Heart right ventricle (tissue), 16 donors: ENCODE measurements at regions not wholly inside any gene's neighbourhood (a gene's known extent, or its start where the extent isn't known, plus 50 kb on each side); places are given as distances from the start of the nearest gene placed in this dataset.

ENCODE experiments used
- ATAC-seq, 8 donors: fragments of 200-7000 bp; cut with Tn5 transposase; one replicate each; pipeline ENCODE4 v1.9.1; 2020; ENCODE audit warnings: mild to moderate bottlenecking in 8 of 8, moderate library complexity in 8 of 8, moderate number of reproducible peaks in 1 of 8
- DNase-seq, 2 donors: peaks; one replicate each; pipeline ENCODE4 v3.0.0-alpha.2; 2020
- H3K27ac ChIP-seq, 10 donors: fragments of 200-600 bp; sonication (generic) in 2 of 10; one replicate each; pipeline versions ENCODE4 v1.5.0 to v1.8.0; 2020 to 2022; ENCODE audit warnings: mild to moderate bottlenecking in 3 of 10
- H3K27me3 ChIP-seq, 7 donors: fragments of 200-600 bp; one replicate each; pipeline ENCODE4 v1.8.0; 2021 to 2022; ENCODE audit warnings: mild to moderate bottlenecking in 2 of 7
- H3K36me3 ChIP-seq, 9 donors: fragments of 200-600 bp; sonication (generic) in 1 of 9; one replicate each; pipeline versions ENCODE4 v1.5.0 to v1.8.0; 2020 to 2022; ENCODE audit warnings: mild to moderate bottlenecking in 2 of 9
- H3K4me1 ChIP-seq, 9 donors: fragments of 200-600 bp; sonication (generic) in 1 of 9; one replicate each; pipeline versions ENCODE4 v1.5.0 to v1.8.0; 2020 to 2022; ENCODE audit warnings: mild to moderate bottlenecking in 4 of 9
- H3K4me3 ChIP-seq, 10 donors: fragments of 200-600 bp; sonication (generic) in 2 of 10; one replicate each; pipeline versions ENCODE4 v1.5.0 to v1.8.0; 2020 to 2022; ENCODE audit warnings: mild to moderate bottlenecking in 7 of 10, moderate library complexity in 2 of 10
- H3K9me3 ChIP-seq, 11 donors: fragments of 200-600 bp in 10 of 11; sonication (generic) in 2 of 11; one replicate each; pipeline versions ENCODE4 v1.5.0 to v1.8.0; 2013 to 2022; ENCODE audit warnings: mild to moderate bottlenecking in 2 of 11, control low read depth in 1 of 11, moderate library complexity in 1 of 11
- WGBS, 2 donors: extraction: QIAGEN DNeasy Blood & Tissue Kit; methylation state at CpG; one replicate each; pipeline ENCODE4 v1.1.7; 2013; ENCODE audit warnings: inconsistent platforms in 1 of 2; 5-methylcytosine and 5-hydroxymethylcytosine counted together
- intact Hi-C, 10 donors: fragments of 100-400 bp; cut with DNase I; formaldehyde crosslinking; loops; one replicate each; pipeline versions ENCODE4 v1.11.1 to v1.14.2; 2022
- TF ChIP-seq, protein P1 (sequence below), 9 donors: fragments of 200-600 bp; sonication (generic) in 2 of 9; IDR thresholded peaks; one replicate each; pipeline versions ENCODE4 v1.5.0 to v1.8.0; 2021 to 2022; ENCODE audit warnings: antibody characterized with exemption in 9 of 9, mild to moderate bottlenecking in 5 of 9, moderate library complexity in 1 of 9
- donor health status: Arrhythmogenic right ventricular cardiomyopathy.
- donor health status: ischemic (EF 13 %, LVEDD 7.1; RV severe dilation, severe dysfunction).
- donor health status: healthy with polysubstance abuse.
- donor health status: DM: no; HTN: yes; CAD: no.
- donor health status: DM: no; HTN: no; CAD: no.
- donor health status: ischemic (EF 25% LVEDD 6.9; RV normal size, moderate dysfunction).
- donor health status: ischemic (EF 25% LVEDD 5.7; RV mildly dilated, moderate dysfunction).
- donor health status: healthy.
- donor health status: DM: yes; HTN: yes; CAD: no.
- donor health status: Ischemic cardiomyopathy.
- donor health status: ischemic (EF 35%, LVEDD 5.7; RV mildly dilated, moderate dysfunction).
- donor health status: nonischemic (EF 11% LVEDD 7.7; RV severe dilation, severe dysfunction).
- donor health status: DM: yes; HTN: yes; CAD: no.
- donor health status: PGD.
- donor health status: ischemic (EF 29% LVEDD 5.4; RV normal size, mild dysfunction).
- donor health status: nonischemic (EF 23%, LVEDD 6.1; RV moderate dilation, normal function).

DNA sequence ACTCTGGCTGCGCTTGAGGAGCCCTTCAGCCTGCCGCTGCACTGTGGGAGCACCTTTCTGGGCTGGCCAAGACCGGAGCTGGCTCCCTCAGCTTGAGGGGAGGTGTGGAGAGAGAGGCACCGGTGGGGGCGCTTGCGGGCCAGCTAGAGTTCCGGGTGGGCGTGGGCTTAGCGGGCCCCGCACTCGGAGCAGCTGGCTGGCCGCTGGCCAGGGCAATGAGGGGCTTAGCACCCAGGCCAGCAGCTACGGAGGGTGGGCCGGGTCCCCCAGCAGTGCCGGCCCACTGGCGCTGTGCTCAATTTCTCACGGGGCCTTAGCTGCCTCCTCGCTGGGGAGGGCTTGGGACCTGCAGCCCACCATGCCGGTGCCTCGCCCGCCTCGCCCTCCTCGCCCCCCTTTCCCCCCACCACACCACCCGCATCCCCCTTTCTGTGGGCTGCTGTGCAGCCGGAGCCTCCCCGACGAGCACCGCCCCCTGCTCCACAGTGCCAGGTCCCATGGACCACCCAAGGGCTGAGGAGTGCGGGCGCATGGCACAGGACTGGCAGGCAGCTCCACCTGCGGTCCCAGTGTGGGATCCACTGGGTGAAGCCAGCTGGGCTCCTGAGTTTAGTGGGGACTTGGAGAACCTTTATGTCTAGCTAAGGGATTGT lies 954.5 kb downstream of the DTWD2 start:
- Histone ChIP-seq H3K4me3 (no peak overlapping the region), H3K27ac (no peak overlapping the region), H3K4me1 (no peaks in the 10 kb centered on the region), H3K27me3 (no peaks in the 10 kb centered on the region), H3K36me3 (no peaks in the 10 kb centered on the region), H3K9me3 (peaks cover 0 to 13% (median 0%) of the 10 kb centered on the region in 11 donors)
- WGBS, 2 donors: 95% methylated on average over 31 of the region's 31 CpGs
- DNase-seq: peak in 1 of 2 donors; percentile 9
- ATAC-seq: no peak
- TF ChIP-seq, protein P1, sequence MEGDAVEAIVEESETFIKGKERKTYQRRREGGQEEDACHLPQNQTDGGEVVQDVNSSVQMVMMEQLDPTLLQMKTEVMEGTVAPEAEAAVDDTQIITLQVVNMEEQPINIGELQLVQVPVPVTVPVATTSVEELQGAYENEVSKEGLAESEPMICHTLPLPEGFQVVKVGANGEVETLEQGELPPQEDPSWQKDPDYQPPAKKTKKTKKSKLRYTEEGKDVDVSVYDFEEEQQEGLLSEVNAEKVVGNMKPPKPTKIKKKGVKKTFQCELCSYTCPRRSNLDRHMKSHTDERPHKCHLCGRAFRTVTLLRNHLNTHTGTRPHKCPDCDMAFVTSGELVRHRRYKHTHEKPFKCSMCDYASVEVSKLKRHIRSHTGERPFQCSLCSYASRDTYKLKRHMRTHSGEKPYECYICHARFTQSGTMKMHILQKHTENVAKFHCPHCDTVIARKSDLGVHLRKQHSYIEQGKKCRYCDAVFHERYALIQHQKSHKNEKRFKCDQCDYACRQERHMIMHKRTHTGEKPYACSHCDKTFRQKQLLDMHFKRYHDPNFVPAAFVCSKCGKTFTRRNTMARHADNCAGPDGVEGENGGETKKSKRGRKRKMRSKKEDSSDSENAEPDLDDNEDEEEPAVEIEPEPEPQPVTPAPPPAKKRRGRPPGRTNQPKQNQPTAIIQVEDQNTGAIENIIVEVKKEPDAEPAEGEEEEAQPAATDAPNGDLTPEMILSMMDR (IDR thresholded peaks at IDR 0.05): no peak
- intact Hi-C loops: no loop called here

DNA sequence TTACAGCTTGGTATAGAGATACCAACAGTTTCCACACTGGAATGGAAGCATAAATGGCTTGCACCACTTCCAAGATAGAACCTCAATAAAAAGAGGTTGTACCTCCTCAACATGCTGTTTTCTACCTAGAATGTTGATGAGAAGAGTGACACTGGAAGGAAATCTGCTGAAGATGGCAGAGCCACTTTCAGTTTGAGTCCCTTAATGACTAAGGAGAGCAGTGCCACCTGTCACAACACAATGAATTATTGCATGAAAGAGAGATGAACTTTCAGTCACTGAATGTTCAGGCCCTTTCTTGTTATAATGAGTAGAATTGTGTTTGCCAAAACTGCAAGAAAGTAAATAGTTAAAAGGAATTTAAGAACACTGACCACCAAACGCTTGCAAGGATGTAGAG lies 958.5 kb downstream of the DTWD2 start:
- Histone ChIP-seq H3K36me3 (no peaks in the 10 kb centered on the region), H3K9me3 (peaks cover 0 to 13% (median 0%) of the 10 kb centered on the region in 11 donors), H3K4me1 (no peaks in the 10 kb centered on the region), H3K4me3 (no peak overlapping the region), H3K27ac (no peak overlapping the region), H3K27me3 (no peaks in the 10 kb centered on the region)
- intact Hi-C loops: no loop called here
- WGBS, 2 donors: 69 to 72% methylated on average over 1 of the region's 1 CpG
- TF ChIP-seq, protein P1 (IDR thresholded peaks at IDR 0.05): no peak
- no peak for DNase-seq
- ATAC-seq: no peak

DNA sequence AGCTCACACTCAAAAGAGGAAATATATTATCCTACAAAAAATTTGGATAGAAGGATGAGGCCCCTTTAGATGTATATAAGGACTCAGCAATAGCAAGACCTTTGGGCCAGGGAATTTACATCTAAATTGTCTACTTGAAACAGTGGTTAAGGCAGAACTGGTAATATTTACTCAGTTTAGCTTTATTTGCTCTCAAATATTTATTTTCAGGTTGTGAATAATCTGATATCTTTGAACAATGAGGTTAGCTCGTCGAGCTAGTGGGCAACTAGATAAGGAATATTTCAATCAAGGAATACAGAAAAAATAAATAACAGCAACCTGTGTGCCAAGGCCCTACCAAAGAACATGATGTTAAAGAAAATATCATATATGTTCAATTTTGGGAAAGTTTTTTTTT lies 966.3 kb downstream of the DTWD2 start:
- H3K36me3 ChIP-seq: no peaks in the 10 kb centered on the region
- TF ChIP-seq, protein P1 (IDR thresholded peaks at IDR 0.05): no peak

DNA sequence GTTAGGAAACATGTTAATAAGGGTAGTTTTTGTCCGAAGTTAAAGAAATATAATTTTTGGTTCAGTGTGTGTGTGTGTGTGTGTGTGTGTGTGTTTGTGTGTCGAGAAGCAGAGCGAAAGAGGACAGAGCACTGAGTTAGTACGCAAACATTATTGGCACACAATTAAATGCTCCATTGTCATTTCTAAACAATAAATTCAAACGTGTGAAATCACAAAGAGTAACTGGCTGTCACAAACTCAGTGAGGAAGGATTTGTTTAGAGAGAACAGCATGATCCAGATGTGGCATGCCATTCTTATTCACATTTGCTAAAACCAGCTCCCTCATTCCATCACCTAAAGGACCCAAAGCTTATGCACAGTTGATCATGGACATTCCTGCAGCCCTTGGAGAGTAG lies 970.8 kb downstream of the DTWD2 start:
- 80 to 84% methylated on average over 5 of the region's 5 CpGs for WGBS, 2 donors
- H3K4me1 ChIP-seq: no peaks in the 10 kb centered on the region
- no peak overlapping the region for H3K27ac ChIP-seq
- H3K9me3 ChIP-seq: no peaks in the 10 kb centered on the region
- no peaks in the 10 kb centered on the region for H3K27me3 ChIP-seq
- ATAC-seq (no peak), DNase-seq (no peak)
- intact Hi-C loops: no loop called here
- H3K36me3 ChIP-seq: no peaks in the 10 kb centered on the region
- H3K4me3 ChIP-seq: no peak overlapping the region
- TF ChIP-seq, protein P1 (IDR thresholded peaks at IDR 0.05): no peak

More for the DNA sequence above, 966.3 kb downstream of the DTWD2 start:
- no peak for ATAC-seq
- H3K27me3 ChIP-seq: no peaks in the 10 kb centered on the region
- H3K4me1 ChIP-seq: no peaks in the 10 kb centered on the region
- no peak overlapping the region for H3K27ac ChIP-seq
- 85 to 87% methylated on average over 2 of the region's 2 CpGs for whole genome bisulfite sequencing, 2 donors
- H3K9me3 ChIP-seq: no peaks in the 10 kb centered on the region
- no peak overlapping the region for H3K4me3 ChIP-seq
- intact Hi-C loops: no loop called here
- no peak for DNase-seq
